ENCODE measurements at regions not wholly inside any gene's neighbourhood (a gene's known extent, or its start where the extent isn't known, plus 50 kb on each side); places are given as distances from the start of the nearest gene placed in this dataset.

GRCh38 chr13:111394211-111394922 is 73.9 kb downstream of the TEX29 start:
- no peak for DNase-seq

GRCh38 chr13:111395511-111396393 is 75.3 kb downstream of the TEX29 start:
- DNase-seq: no peak

- no peak for DNase-seq
Measured at GRCh38 chr13:111396457-111396856, 76.0 kb downstream of the TEX29 start.

- DNase-seq: no peak
Measured at GRCh38 chr13:111397202-111397880, 76.9 kb downstream of the TEX29 start.

- no peak for DNase-seq
Measured at GRCh38 chr13:111398196-111398595, 77.8 kb downstream of the TEX29 start.

GRCh38 chr13:111398715-111399299 is 78.4 kb downstream of the TEX29 start:
- DNase-seq: no peak

- no peak for DNase-seq
Measured at GRCh38 chr13:111399334-111399733, 78.9 kb downstream of the TEX29 start.

GRCh38 chr13:111399776-111400538 is 79.5 kb downstream of the TEX29 start:
- DNase-seq: no peak

- no peak for DNase-seq
Measured at GRCh38 chr13:111401151-111401550, 80.7 kb downstream of the TEX29 start.

GRCh38 chr13:111401755-111402154 is 81.3 kb downstream of the TEX29 start:
- no peak for DNase-seq

- DNase-seq: no peak
Measured at GRCh38 chr13:111402441-111402840, 82.0 kb downstream of the TEX29 start.

- no peak for DNase-seq
Measured at GRCh38 chr13:111403266-111403665, 82.8 kb downstream of the TEX29 start.

GRCh38 chr13:111404746-111405145 is 84.3 kb downstream of the TEX29 start:
- no peak for DNase-seq

- DNase-seq: no peak
Measured at GRCh38 chr13:111406636-111407035, 86.2 kb downstream of the TEX29 start.

- DNase-seq: no peak
Measured at GRCh38 chr13:111407381-111408131, 87.1 kb downstream of the TEX29 start.

GRCh38 chr13:111409413-111409812 is 89.0 kb downstream of the TEX29 start:
- no peak for DNase-seq

GRCh38 chr13:111410232-111411021 is 90.0 kb downstream of the TEX29 start:
- no peak for DNase-seq

- no peak for DNase-seq
Measured at GRCh38 chr13:111411151-111411858, 90.9 kb downstream of the TEX29 start.

GRCh38 chr13:111411919-111412650 is 91.6 kb downstream of the TEX29 start:
- DNase-seq: no peak

All from fibroblast of skin of right biceps (primary cell).